OCI-LY3 (cell line): ENCODE measurements at regions not wholly inside any gene's neighbourhood (a gene's known extent, or its start where the extent isn't known, plus 50 kb on each side); places are given as distances from the start of the nearest gene placed in this dataset.

Experiments
- CTCF ChIP-seq: fragments of 200-600, 300-600 bp; sonication (generic); IDR thresholded peaks from 2 replicates; pipeline ENCODE4 v1.5.1; 2014; ENCODE audit warnings: antibody characterized with exemption, low read length, low read depth
- EZH2phosphoT487 ChIP-seq: fragments of 200-600 bp; shearing (Covaris generic); IDR thresholded peaks from 2 replicates; pipeline ENCODE4 v1.6.1; 2018; ENCODE audit warnings: antibody characterized with exemption, mixed run types, low read depth

- TF ChIP-seq CTCF: no peak
- TF ChIP-seq EZH2phosphoT487: no peak
Measured at GRCh38 chr10:125284875-125285597, 124.7 kb upstream of the CTBP2 start.
